ENCODE measurements at regions not wholly inside any gene's neighbourhood (a gene's known extent, or its start where the extent isn't known, plus 50 kb on each side); places are given as distances from the start of the nearest gene placed in this dataset.

DNA sequence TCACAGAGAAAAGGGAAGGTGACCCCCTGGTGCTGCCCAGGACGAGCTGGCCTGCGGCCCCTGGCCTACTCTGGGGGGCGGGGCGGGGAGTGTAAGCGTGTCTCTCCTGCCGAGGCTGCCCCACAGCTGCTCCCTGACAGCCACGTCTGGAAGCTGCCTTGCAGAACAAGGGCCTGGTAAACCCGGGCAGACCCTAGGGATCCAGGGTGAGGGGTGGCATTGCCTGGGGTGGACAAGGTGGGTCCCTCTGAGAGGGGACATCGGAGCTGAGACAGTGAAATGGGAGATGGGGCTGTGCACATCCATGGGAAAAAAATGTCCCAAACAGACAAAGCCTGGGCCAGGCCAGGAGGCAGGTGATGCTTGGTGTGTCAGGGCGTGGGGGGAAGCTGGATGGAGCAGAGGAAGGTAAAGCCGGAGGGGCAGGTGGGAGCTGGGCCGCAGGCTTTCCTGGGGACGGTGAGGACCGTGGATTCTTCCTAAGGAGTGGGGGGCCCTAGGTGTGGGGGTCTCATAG, 66.0 kb upstream of the HDAC4 start:
- DNase-seq (no peak), ATAC-seq (no peak)
- TF ChIP-seq, protein P1, sequence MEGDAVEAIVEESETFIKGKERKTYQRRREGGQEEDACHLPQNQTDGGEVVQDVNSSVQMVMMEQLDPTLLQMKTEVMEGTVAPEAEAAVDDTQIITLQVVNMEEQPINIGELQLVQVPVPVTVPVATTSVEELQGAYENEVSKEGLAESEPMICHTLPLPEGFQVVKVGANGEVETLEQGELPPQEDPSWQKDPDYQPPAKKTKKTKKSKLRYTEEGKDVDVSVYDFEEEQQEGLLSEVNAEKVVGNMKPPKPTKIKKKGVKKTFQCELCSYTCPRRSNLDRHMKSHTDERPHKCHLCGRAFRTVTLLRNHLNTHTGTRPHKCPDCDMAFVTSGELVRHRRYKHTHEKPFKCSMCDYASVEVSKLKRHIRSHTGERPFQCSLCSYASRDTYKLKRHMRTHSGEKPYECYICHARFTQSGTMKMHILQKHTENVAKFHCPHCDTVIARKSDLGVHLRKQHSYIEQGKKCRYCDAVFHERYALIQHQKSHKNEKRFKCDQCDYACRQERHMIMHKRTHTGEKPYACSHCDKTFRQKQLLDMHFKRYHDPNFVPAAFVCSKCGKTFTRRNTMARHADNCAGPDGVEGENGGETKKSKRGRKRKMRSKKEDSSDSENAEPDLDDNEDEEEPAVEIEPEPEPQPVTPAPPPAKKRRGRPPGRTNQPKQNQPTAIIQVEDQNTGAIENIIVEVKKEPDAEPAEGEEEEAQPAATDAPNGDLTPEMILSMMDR (IDR thresholded peaks at IDR 0.05): no peak
- intact Hi-C loops (cut with micrococcal nuclease): no loop called here
- Histone ChIP-seq H3K9me3 (ENCODE audit: control insufficient read depth, insufficient read depth, low read length) (no peaks in the 10 kb centered on the region), H3K4me3 (ENCODE audit: low read length) (no peak overlapping the region), H3K36me3 (ENCODE audit: control insufficient read depth, insufficient read depth, low read length) (no peaks in the 10 kb centered on the region), H3K4me1 (ENCODE audit: control insufficient read depth, insufficient read depth, low read length) (peaks cover 12% of the 10 kb centered on the region), H3K27ac (ENCODE audit: low read length) (no peak overlapping the region), H3K27me3 (ENCODE audit: control insufficient read depth, insufficient read depth, low read length) (no peaks in the 10 kb centered on the region)
- Mint-ChIP-seq H3K36me3 (no peaks in the 10 kb centered on the region), H3K27ac (no peak overlapping the region), H3K27me3 (ENCODE audit: low read depth in 2 of 2) (no peaks in the 10 kb centered on the region), H3K4me1 (no peaks in the 10 kb centered on the region), H3K4me3 (no peak overlapping the region), H3K9me3 (no peaks in the 10 kb centered on the region)
- 85% methylated on average over 14 of the region's 14 CpGs for WGBS (ENCODE audit: insufficient coverage)

DNA sequence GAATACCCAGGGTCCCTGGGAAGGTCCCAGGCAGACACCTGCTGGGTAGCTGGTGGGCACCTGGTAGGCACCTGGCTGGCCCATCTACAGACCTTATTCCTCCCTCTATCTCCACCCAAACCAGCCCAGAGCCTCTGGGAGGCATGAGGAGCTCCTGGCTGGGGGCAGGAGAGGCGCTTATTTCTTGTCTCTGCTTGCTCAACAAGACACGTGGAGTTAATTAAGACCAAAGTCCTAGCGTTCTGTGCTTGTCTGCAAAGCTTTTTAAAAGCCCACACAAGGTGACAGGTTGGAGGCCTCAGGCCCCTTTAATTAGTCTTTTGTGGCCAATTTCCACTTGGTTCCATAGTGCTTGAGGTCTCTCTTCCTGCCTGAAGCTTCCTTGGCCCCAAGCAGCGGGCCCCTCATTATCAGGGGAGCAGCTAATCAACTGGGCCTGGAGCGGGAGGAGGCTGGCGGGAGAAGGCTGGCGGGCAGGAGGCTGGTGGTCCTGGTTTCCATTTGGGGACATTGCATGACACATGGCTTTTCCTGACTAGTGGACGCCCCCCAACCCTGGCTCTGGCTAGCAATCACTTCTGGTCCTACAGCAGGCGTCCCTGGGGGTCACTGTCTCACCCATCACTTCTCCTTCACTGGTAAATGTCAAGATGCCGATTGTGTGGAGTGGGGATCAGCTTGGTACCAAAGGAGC, 65.4 kb upstream of the HDAC4 start:
- Histone ChIP-seq H3K36me3 (ENCODE audit: control insufficient read depth, insufficient read depth, low read length) (no peaks in the 10 kb centered on the region), H3K9me3 (ENCODE audit: control insufficient read depth, insufficient read depth, low read length) (no peaks in the 10 kb centered on the region), H3K4me1 (ENCODE audit: control insufficient read depth, insufficient read depth, low read length) (peaks cover 12% of the 10 kb centered on the region), H3K27me3 (ENCODE audit: control insufficient read depth, insufficient read depth, low read length) (no peaks in the 10 kb centered on the region), H3K27ac (ENCODE audit: low read length) (no peak overlapping the region), H3K4me3 (ENCODE audit: low read length) (no peak overlapping the region)
- DNase-seq: no peak
- WGBS (ENCODE audit: insufficient coverage): 93% methylated on average over 10 of the region's 10 CpGs
- ATAC-seq: no peak
- Mint-ChIP-seq H3K4me3 (no peak overlapping the region), H3K27me3 (ENCODE audit: low read depth in 2 of 2) (no peaks in the 10 kb centered on the region), H3K27ac (no peak overlapping the region), H3K9me3 (no peaks in the 10 kb centered on the region), H3K4me1 (no peaks in the 10 kb centered on the region), H3K36me3 (no peaks in the 10 kb centered on the region)
- intact Hi-C loops (cut with micrococcal nuclease): no loop called here
- TF ChIP-seq, protein P1 (IDR thresholded peaks at IDR 0.05): no peak

- TF ChIP-seq, protein P1 (IDR thresholded peaks at IDR 0.05): no peak
- intact Hi-C loops (cut with micrococcal nuclease): no loop called here
- WGBS (ENCODE audit: insufficient coverage): 77% methylated on average over 31 of the region's 31 CpGs
- no peak overlapping the region for H3K27ac ChIP-seq (ENCODE audit: low read length)
- no peaks in the 10 kb centered on the region for H3K27me3 ChIP-seq (ENCODE audit: control insufficient read depth, insufficient read depth, low read length)
- H3K9me3 ChIP-seq (ENCODE audit: control insufficient read depth, insufficient read depth, low read length): no peaks in the 10 kb centered on the region
- H3K36me3 Mint-ChIP-seq: no peaks in the 10 kb centered on the region
- no peak overlapping the region for H3K27ac Mint-ChIP-seq
- H3K4me1 ChIP-seq (ENCODE audit: control insufficient read depth, insufficient read depth, low read length): peaks cover 12% of the 10 kb centered on the region
- no peaks in the 10 kb centered on the region for H3K4me1 Mint-ChIP-seq
- no peaks in the 10 kb centered on the region for H3K36me3 ChIP-seq (ENCODE audit: control insufficient read depth, insufficient read depth, low read length)
- peak in 2 of 3 donors; percentile 34 to 63 for ATAC-seq
- no peak overlapping the region for H3K4me3 ChIP-seq (ENCODE audit: low read length)
- H3K27me3 Mint-ChIP-seq (ENCODE audit: low read depth in 2 of 2): no peaks in the 10 kb centered on the region
- peak in 1 of 2 donors; percentile 34 for DNase-seq
- H3K9me3 Mint-ChIP-seq: no peaks in the 10 kb centered on the region
- H3K4me3 Mint-ChIP-seq: no peak overlapping the region
Measured at GRCh38 chr2:239465017-239466001, 64.5 kb upstream of the HDAC4 start.
